Stimulated activated CD8-positive, alpha-beta memory T cell treated with anti-CD3 and anti-CD28 coated beads, Interleukin-12 subunit alpha, Interleukin-12 subunit beta, amount 100 ng/mL, for 4 hours (primary cell): ENCODE measurements at regions not wholly inside any gene's neighbourhood (a gene's known extent, or its start where the extent isn't known, plus 50 kb on each side); places are given as distances from the start of the nearest gene placed in this dataset.
"Not testable (repeated sequence)": the region's sequence is repeated elsewhere in the genome, so short reads cannot be mapped to it uniquely, and the experiment has no call there.

Experiments
- DNase-seq: peaks from one replicate; pipeline ENCODE4 v3.0.0-alpha.2; 2020; ENCODE audit warnings: low read depth

DNA sequence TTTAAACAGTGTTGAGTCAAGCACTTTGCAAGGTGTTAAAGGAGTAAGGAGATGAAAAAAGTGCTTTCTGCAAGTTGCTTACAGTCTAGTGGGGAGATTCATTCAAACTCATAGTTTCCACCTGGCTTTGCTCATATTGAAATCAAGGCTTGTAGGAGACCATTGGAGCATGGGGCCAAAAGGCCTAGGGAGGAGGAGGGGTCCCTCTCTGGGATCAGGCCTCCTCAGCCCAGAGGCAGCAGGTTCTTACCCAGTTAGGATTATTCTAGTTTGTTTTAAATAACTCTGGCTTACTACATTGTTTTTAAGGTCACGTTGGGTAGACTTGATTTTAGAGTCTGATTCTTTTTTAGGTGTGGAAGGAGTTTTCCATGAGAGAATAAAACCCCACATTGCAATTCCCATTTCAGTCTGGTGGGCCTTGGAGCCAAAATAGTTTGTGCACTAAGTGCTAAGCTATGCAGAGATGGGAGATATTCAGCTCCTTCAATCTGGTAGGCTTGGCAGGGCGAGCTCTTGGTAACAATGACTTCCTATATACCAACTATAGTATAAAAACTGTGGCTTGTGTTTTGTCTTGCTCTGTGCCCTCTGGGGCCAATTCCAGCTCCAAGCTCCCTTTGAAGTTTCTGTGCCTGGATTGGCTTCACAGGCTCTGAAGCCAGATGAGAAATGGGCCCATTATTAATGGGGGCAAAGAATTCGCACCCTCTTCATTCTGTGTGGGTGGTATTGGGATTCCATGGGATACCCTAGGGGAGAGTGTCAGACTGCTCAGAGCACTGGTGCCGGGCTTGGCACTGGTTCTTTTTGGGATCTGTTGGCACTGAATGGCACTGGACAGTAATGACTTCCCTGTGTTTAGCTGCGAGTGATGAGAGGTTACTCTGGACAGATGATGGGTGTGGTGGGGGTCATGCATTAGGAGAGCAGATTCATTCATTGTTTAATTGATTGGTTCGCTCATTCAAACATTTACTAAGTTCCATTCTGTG lies 301.1 kb downstream of the MYCN start:
- no peak for DNase-seq

GRCh38 chr2:16240402-16240801 lies 300.1 kb downstream of the MYCN start:
- DNase-seq = no peak

GRCh38 chr2:16239296-16239850 lies 299.0 kb downstream of the MYCN start:
- no peak for DNase-seq

- DNase-seq = no peak
Observed at GRCh38 chr2:16238786-16239185, 298.4 kb downstream of the MYCN start.

DNA sequence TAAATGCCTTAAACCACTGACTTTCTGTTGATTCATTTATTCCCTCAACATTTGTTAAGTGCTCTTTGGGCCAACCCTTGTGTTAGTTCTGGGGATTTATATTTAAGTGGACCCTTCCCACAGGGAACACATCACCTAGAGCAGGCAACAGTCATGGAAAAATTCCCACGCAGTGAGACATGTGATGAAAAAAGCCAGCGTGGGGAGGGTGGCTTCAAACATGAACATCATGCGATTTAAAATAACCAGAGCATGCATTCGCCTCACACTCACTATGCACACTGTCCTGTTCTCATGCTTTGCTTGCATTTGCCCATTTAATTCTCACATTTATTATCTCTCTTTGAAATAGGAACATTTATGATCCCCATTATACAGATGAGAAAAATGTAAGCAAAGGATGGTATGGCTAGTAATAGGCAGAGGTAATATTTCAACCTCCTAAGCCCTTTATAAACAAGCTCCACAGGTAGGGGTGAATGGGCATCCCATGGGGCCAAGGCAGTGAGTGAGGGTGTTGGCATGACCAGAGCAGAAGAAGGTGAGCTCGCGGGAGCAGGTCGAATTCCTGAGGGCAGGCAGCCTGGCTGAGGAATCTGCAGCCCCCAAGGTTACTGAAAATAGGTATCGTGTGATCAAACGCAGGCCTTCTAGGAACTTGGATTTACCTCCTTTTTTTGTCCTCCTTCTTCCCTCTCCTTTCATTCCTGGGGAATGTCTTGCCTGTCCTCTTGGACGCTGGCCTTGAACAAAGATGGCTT lies 297.8 kb downstream of the MYCN start:
- DNase-seq = no peak

GRCh38 chr2:16235747-16236146 lies 295.4 kb downstream of the MYCN start:
- no peak for DNase-seq

- not testable (repeated sequence) for DNase-seq
Observed at GRCh38 chr2:16235291-16235690, 294.9 kb downstream of the MYCN start.

- no peak for DNase-seq
Observed at GRCh38 chr2:16228951-16229350, 288.6 kb downstream of the MYCN start.

DNA sequence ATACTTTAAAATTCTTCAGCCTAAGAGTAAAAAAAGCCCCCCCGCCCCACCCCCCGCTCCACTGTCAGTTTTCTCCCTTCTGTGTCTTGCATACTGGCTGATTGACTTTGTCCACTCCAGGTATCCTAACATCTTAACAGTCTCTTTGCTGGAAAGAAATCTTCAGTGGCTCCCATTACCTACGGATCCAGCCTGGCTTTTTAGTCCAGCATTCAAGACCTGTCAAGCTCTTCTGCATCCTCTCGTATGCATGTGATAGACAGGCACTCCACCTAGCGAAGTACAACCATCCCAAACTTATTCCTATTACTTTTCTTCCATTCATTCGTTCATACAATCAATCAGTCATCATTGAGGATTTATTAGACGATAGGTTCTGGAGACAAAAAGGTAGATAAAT lies 288.1 kb downstream of the MYCN start:
- no peak for DNase-seq

GRCh38 chr2:16227811-16228462 lies 287.6 kb downstream of the MYCN start:
- no peak for DNase-seq

- DNase-seq = no peak
Observed at GRCh38 chr2:16226943-16227664, 286.8 kb downstream of the MYCN start.

DNA sequence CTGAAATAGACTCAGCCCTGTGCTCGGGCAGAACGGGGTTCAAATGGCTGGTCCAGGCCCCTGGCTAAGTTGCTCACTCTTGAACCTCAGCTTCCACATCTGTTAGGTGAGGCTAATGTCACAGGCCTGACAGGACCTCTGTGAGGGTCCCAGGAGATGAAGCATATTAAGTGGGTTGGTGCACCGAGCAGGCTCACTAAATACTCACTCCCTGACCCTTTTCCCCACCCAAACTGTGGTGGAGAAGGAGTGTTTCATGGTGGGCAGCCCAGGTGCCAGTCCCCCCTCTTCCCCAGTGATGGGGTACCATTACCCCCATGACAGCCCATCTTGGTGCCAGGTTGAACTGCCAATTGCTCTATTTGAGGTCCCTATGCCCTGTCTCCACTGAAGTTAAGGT lies 286.0 kb downstream of the MYCN start:
- no peak for DNase-seq

GRCh38 chr2:16225545-16225944 lies 285.2 kb downstream of the MYCN start:
- DNase-seq = no peak

DNA sequence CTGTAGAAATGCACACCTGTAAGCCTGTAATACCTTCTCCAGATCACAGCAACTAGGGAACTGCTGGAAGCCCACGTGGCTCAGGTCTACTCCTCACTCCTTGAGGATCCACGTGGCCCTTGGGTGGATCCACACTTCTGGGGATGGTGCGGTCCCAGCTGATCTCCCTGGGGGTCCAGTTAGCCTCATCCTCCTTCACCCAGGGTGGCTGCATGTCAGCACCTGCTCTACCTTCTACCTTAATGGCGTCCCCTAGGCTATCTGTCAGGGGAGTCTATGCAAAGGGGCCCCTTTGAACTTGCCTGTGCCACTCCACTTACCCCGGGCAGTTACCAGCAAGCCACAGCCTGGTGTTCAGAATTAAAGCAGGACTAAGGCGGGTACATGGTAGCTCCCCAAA lies 284.7 kb downstream of the MYCN start:
- DNase-seq = no peak

DNA sequence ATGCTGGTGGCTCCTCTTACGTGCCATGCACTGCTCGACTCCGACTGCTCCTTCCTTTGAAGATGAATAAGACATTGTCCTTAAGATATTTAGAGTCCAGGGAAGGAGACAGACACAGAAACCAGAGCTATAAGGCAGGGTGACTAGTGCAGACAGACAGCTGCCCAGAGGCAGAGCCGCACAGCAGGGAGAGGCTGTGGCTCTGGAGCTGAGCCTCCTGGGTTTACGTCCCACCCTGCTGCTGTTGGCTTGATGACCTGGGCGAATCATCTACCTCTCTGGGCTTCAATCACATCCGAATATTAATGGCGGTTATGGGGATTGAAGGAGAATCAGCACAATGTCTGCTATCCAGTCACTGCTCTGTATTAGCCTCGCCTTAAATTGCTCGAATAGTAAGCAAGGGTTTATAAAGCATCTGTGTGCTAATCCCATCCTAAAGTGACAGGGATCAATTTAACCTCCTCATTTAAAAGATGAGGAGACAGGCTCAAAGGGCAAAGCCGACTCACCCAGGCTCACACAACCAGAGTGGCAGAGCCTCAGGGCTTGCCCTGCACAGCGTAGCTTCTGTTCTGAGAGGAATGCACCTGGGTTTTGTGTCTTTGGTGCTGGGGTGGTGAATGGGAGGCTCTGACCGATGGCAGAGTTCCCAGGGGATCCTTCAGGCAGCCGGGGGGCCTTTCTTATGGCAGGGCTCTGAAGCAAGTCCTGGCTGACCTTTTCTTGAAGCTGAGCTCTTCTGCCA lies 284.1 kb downstream of the MYCN start:
- DNase-seq = no peak

GRCh38 chr2:16223841-16224177 lies 283.5 kb downstream of the MYCN start:
- no peak for DNase-seq

DNA sequence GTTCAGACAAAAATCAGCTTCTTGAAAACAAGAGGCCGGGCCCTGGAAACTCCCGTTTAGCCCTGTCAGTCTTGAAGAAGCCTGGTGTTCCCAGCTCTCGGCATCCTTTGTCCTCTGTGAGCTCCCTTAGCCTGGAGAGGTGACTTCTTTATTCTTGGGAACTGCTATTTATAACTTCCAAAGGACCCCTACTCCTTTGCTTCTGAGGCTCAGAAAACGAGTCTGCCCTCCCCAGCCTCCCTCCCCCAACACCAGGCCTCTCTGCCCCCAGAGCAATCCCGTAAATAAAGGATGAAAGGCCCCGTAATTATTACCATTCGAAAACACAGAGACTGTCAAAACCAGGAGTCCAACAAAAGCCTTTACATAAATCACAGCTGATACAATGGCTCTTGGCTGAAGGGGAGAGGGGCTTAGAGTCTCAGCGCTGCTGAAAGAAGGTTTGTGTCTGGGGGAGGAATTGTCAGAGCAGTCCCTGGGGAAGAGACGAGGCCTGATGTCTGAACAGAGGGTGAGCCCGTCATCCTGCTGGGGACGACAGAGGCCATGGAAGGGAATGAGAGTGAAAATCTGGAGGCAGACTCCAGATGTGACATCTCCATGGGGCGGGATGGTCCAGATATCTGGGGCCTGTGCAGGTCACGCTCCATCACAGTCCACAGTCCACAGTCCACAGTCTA lies 283.0 kb downstream of the MYCN start:
- DNase-seq = no peak

DNA sequence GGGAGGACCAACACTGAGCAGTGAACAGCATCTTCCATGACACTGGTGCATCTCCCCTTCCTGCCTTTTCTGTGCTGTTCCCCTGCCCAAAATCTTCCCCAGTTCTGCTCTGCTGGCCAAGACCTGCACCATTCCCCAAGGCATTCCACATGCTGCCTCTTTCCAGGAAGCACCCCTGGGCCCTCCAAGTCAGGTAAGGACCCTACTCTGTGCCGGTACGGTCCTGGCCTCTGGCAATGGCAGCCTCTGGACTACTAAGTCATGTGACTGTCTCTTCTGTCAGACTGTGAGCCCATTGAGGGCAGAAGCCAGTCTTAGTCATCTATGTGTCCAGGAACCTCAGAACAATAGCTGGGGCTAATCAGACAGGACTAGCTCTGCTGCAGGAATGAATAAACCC lies 282.0 kb downstream of the MYCN start:
- DNase-seq = no peak

GRCh38 chr2:16221461-16222010 lies 281.2 kb downstream of the MYCN start:
- DNase-seq = no peak
